Esophagus squamous epithelium (tissue), 4 donors: ENCODE measurements at regions not wholly inside any gene's neighbourhood (a gene's known extent, or its start where the extent isn't known, plus 50 kb on each side); places are given as distances from the start of the nearest gene placed in this dataset.

Experiments
- CTCF ChIP-seq, 6 experiments: fragments of 450-650 bp in 4 of 6; fragments of 200-600 bp in 2 of 6; sonication (generic) in 2 of 6; IDR thresholded peaks; one replicate each; pipeline ENCODE4 v1.5.1; 2016 to 2019; ENCODE audit warnings: antibody characterized with exemption in 6 of 6, mild to moderate bottlenecking in 4 of 6, moderate library complexity in 4 of 6
- POLR2A ChIP-seq, 4 donors: fragments of 450-650 bp; IDR thresholded peaks; one replicate each; pipeline ENCODE4 v1.6.1; 2017; ENCODE audit warnings: antibody characterized with exemption in 4 of 4, mild to moderate bottlenecking in 4 of 4, moderate library complexity in 3 of 4

- TF ChIP-seq CTCF (IDR thresholded peaks at IDR 0.05) (no peak), POLR2A (IDR thresholded peaks at IDR 0.05) (no peak)
These were observed 70.9 kb upstream of the NHSL1 start for GRCh38 chr6:138569970-138570724.
